Upper lobe of right lung (tissue), 1 donor: ENCODE measurements at regions not wholly inside any gene's neighbourhood (a gene's known extent, or its start where the extent isn't known, plus 50 kb on each side); places are given as distances from the start of the nearest gene placed in this dataset.

Experiments
- ATAC-seq: fragments of 200-7000 bp; cut with Tn5 transposase; one replicate; pipeline ENCODE4 v1.9.1; 2020; ENCODE audit warnings: mild to moderate bottlenecking, moderate library complexity
- DNase-seq: peaks from one replicate; pipeline ENCODE4 v3.0.0-alpha.2; 2020
- H3K27ac ChIP-seq: fragments of 200-600 bp; one replicate; pipeline ENCODE4 v1.8.0; 2022
- H3K27me3 ChIP-seq: fragments of 200-600 bp; one replicate; pipeline ENCODE4 v1.8.0; 2022; ENCODE audit warnings: mild to moderate bottlenecking
- H3K36me3 ChIP-seq: fragments of 200-600 bp; one replicate; pipeline ENCODE4 v1.8.0; 2022
- H3K4me1 ChIP-seq: fragments of 200-600 bp; one replicate; pipeline ENCODE4 v1.8.0; 2022
- H3K4me3 ChIP-seq: fragments of 200-600 bp; one replicate; pipeline ENCODE4 v1.8.0; 2022; ENCODE audit warnings: mild to moderate bottlenecking
- H3K9me3 ChIP-seq: fragments of 200-600 bp; one replicate; pipeline ENCODE4 v1.8.0; 2022
- CTCF ChIP-seq: fragments of 200-600 bp; IDR thresholded peaks from one replicate; pipeline ENCODE4 v1.8.0; 2022; ENCODE audit warnings: antibody characterized with exemption
- intact Hi-C: fragments of 100-400 bp; cut with DNase I; formaldehyde crosslinking; loops from one replicate; pipeline ENCODE4 v1.11.0; 2022
- donor health status: DM: no; HTN: yes; CAD: no; lungs with severe emphysema.

GRCh38 chr4:166535865-166536264 lies 662.8 kb downstream of the TLL1 start:
- no peak overlapping the region for H3K27ac ChIP-seq
- intact Hi-C loops: no loop called here
- H3K27me3 ChIP-seq: no peaks in the 10 kb centered on the region
- ATAC-seq: no peak
- no peaks in the 10 kb centered on the region for H3K4me1 ChIP-seq
- no peak for DNase-seq
- TF ChIP-seq CTCF: no peak
- no peak overlapping the region for H3K4me3 ChIP-seq
- H3K9me3 ChIP-seq: no peaks in the 10 kb centered on the region
- no peaks in the 10 kb centered on the region for H3K36me3 ChIP-seq

GRCh38 chr4:166538491-166539005 lies 665.5 kb downstream of the TLL1 start:
- no peaks in the 10 kb centered on the region for H3K4me1 ChIP-seq
- H3K27ac ChIP-seq: no peak overlapping the region
- ATAC-seq (no peak), DNase-seq (no peak)
- H3K36me3 ChIP-seq: no peaks in the 10 kb centered on the region
- H3K4me3 ChIP-seq: no peak overlapping the region
- intact Hi-C loops: no loop called here
- no peak for TF ChIP-seq CTCF
- H3K9me3 ChIP-seq: no peaks in the 10 kb centered on the region
- no peaks in the 10 kb centered on the region for H3K27me3 ChIP-seq

- Histone ChIP-seq H3K36me3 (no peaks in the 10 kb centered on the region), H3K27ac (no peak overlapping the region), H3K4me3 (no peak overlapping the region), H3K4me1 (no peaks in the 10 kb centered on the region), H3K27me3 (no peaks in the 10 kb centered on the region), H3K9me3 (no peaks in the 10 kb centered on the region)
- TF ChIP-seq CTCF: no peak
- DNase-seq: no peak
- no peak for ATAC-seq
- intact Hi-C loops: no loop called here
Observed at GRCh38 chr4:166546009-166546408, 673.0 kb downstream of the TLL1 start.

GRCh38 chr4:166577639-166578038 lies 656.7 kb downstream of the SPOCK3 start:
- H3K9me3 ChIP-seq: no peaks in the 10 kb centered on the region
- no peak overlapping the region for H3K27ac ChIP-seq
- DNase-seq: no peak
- no peaks in the 10 kb centered on the region for H3K27me3 ChIP-seq
- intact Hi-C loops: no loop called here
- TF ChIP-seq CTCF: no peak
- H3K36me3 ChIP-seq: no peaks in the 10 kb centered on the region
- no peaks in the 10 kb centered on the region for H3K4me1 ChIP-seq
- no peak for ATAC-seq
- H3K4me3 ChIP-seq: no peak overlapping the region

GRCh38 chr4:166585491-166585890 lies 648.8 kb downstream of the SPOCK3 start:
- Histone ChIP-seq H3K36me3 (no peaks in the 10 kb centered on the region), H3K27me3 (no peaks in the 10 kb centered on the region), H3K9me3 (no peaks in the 10 kb centered on the region), H3K4me1 (no peaks in the 10 kb centered on the region), H3K27ac (no peak overlapping the region), H3K4me3 (no peak overlapping the region)
- DNase-seq: no peak
- intact Hi-C loops: no loop called here
- TF ChIP-seq CTCF: no peak
- no peak for ATAC-seq

- Histone ChIP-seq H3K36me3 (no peaks in the 10 kb centered on the region), H3K27ac (no peak overlapping the region), H3K27me3 (no peaks in the 10 kb centered on the region), H3K4me3 (no peak overlapping the region), H3K4me1 (no peaks in the 10 kb centered on the region), H3K9me3 (no peaks in the 10 kb centered on the region)
- DNase-seq (no peak), ATAC-seq (peak; percentile 20)
- TF ChIP-seq CTCF: no peak
- intact Hi-C loops: no loop called here
Observed at GRCh38 chr4:166594326-166594946, 639.9 kb downstream of the SPOCK3 start.
